ENCODE measurements at regions not wholly inside any gene's neighbourhood (a gene's known extent, or its start where the extent isn't known, plus 50 kb on each side); places are given as distances from the start of the nearest gene placed in this dataset.

DNA sequence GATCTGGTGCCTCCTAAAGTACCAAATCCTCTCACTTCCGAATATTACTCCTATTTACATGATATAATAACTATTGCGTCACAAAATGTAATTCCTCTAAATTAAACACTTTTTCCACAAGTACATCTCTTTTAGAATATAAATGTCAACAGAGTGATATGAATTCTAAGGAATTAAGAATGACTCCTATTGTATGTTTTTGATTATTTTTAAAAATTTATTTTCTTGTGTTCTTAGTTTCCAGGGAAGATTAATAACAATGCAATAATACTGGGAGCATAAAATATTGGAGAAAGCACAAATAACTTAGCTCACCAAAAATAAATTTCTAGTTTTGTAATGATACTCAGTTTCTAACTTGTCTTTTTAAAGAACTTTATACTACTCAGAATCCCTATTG is 184.9 kb downstream of the PCDH18 start:
- no peaks in the 10 kb centered on the region for H3F3A ChIP-seq (ENCODE audit: insufficient read depth)
- no peak overlapping the region for H3K4me2 ChIP-seq (ENCODE audit: low read depth, low read length, poor library complexity, severe bottlenecking)
- no peaks in the 10 kb centered on the region for H3K27me3 ChIP-seq (ENCODE audit: low read length)
- H3K79me2 ChIP-seq (ENCODE audit: insufficient read depth, low read length) = no peaks in the 10 kb centered on the region
- H3K27ac ChIP-seq (ENCODE audit: low read depth, low read length) = no peak overlapping the region
- no peaks in the 10 kb centered on the region for H3K9me2 ChIP-seq (replicated peaks; ENCODE audit: insufficient read depth, low read length)
- H2AFZ ChIP-seq (ENCODE audit: low read depth, low read length, severe bottlenecking) = no peak overlapping the region
- TF ChIP-seq EZH2phosphoT487 (conservative IDR thresholded peaks at IDR 0.05; ENCODE audit: low read length) = no peak
- TF ChIP-seq, protein P1, sequence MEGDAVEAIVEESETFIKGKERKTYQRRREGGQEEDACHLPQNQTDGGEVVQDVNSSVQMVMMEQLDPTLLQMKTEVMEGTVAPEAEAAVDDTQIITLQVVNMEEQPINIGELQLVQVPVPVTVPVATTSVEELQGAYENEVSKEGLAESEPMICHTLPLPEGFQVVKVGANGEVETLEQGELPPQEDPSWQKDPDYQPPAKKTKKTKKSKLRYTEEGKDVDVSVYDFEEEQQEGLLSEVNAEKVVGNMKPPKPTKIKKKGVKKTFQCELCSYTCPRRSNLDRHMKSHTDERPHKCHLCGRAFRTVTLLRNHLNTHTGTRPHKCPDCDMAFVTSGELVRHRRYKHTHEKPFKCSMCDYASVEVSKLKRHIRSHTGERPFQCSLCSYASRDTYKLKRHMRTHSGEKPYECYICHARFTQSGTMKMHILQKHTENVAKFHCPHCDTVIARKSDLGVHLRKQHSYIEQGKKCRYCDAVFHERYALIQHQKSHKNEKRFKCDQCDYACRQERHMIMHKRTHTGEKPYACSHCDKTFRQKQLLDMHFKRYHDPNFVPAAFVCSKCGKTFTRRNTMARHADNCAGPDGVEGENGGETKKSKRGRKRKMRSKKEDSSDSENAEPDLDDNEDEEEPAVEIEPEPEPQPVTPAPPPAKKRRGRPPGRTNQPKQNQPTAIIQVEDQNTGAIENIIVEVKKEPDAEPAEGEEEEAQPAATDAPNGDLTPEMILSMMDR (IDR thresholded peaks at IDR 0.05; ENCODE audit: insufficient read depth, low read length, poor library complexity, severe bottlenecking) = no peak
- no peaks in the 10 kb centered on the region for H4K20me1 ChIP-seq (ENCODE audit: low read depth, low read length)
- no peaks in the 10 kb centered on the region for H3K36me3 ChIP-seq (ENCODE audit: low read length)
- no peaks in the 10 kb centered on the region for H3K9me3 ChIP-seq (ENCODE audit: insufficient read depth, low read length)
- no peak overlapping the region for H3K9ac ChIP-seq (ENCODE audit: low read length)
- no peak overlapping the region for H3K4me3 ChIP-seq (ENCODE audit: insufficient read depth, low read length, poor library complexity, severe bottlenecking)

DNA sequence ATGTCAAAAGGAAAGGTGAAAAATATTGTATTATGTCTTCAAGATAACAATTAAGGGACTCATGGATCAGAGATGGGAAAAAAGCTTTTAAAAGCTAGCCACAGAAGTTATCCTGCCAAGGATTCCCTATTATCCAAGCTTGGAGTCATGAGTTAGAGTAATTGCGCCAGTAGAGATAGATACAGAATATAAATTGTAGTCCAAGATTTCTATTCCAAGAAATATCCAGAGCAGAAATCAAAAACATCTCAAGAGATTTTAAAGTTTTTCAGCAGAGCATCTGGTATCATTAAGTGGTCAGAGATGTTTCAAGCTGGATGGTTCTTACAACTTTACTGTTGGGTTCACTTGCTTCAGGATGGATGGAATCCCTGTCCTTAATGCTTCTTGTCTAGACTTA is 186.7 kb downstream of the PCDH18 start:
- Histone ChIP-seq H3K36me3 (ENCODE audit: low read length) (no peaks in the 10 kb centered on the region), H3K79me2 (ENCODE audit: insufficient read depth, low read length) (no peaks in the 10 kb centered on the region), H3K27me3 (ENCODE audit: low read length) (no peaks in the 10 kb centered on the region), H3K4me3 (ENCODE audit: insufficient read depth, low read length, poor library complexity, severe bottlenecking) (no peak overlapping the region), H3K9me2 (replicated peaks; ENCODE audit: insufficient read depth, low read length) (no peaks in the 10 kb centered on the region), H3K9me3 (ENCODE audit: insufficient read depth, low read length) (no peaks in the 10 kb centered on the region), H3F3A (ENCODE audit: insufficient read depth) (no peaks in the 10 kb centered on the region), H2AFZ (ENCODE audit: low read depth, low read length, severe bottlenecking) (no peak overlapping the region), H3K27ac (ENCODE audit: low read depth, low read length) (no peak overlapping the region), H3K9ac (ENCODE audit: low read length) (no peak overlapping the region), H3K4me2 (ENCODE audit: low read depth, low read length, poor library complexity, severe bottlenecking) (no peak overlapping the region), H4K20me1 (ENCODE audit: low read depth, low read length) (no peaks in the 10 kb centered on the region)
- TF ChIP-seq EZH2phosphoT487 (conservative IDR thresholded peaks at IDR 0.05; ENCODE audit: low read length) = no peak
- TF ChIP-seq, protein P1 (IDR thresholded peaks at IDR 0.05; ENCODE audit: insufficient read depth, low read length, poor library complexity, severe bottlenecking) = no peak

DNA sequence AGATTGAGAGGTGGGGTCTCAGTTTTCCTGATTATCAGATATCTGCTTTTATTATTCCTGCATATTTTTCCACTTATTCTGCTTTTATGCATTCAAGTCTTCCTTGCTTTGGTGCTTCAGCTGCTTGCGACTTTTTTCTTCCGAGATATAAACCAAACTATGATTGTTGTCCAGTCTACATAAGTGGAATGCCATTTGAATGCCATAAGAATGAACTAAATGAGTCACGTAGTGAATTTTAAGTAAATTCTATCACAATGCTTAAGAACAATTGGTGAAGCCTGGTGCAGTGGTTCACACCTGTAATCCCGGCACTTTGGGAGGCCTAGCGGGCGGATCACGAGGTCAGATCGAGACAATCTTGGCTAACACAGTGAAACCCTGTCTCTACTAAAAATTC is 189.1 kb downstream of the PCDH18 start:
- H3K4me2 ChIP-seq (ENCODE audit: low read depth, low read length, poor library complexity, severe bottlenecking) = no peak overlapping the region
- H3K27me3 ChIP-seq (ENCODE audit: low read length) = no peaks in the 10 kb centered on the region
- H3K9ac ChIP-seq (ENCODE audit: low read length) = no peak overlapping the region
- TF ChIP-seq, protein P1 (IDR thresholded peaks at IDR 0.05; ENCODE audit: insufficient read depth, low read length, poor library complexity, severe bottlenecking) = no peak
- TF ChIP-seq EZH2phosphoT487 (conservative IDR thresholded peaks at IDR 0.05; ENCODE audit: low read length) = no peak
- no peaks in the 10 kb centered on the region for H3K9me3 ChIP-seq (ENCODE audit: insufficient read depth, low read length)
- no peaks in the 10 kb centered on the region for H4K20me1 ChIP-seq (ENCODE audit: low read depth, low read length)
- no peak overlapping the region for H3K4me3 ChIP-seq (ENCODE audit: insufficient read depth, low read length, poor library complexity, severe bottlenecking)
- no peak overlapping the region for H2AFZ ChIP-seq (ENCODE audit: low read depth, low read length, severe bottlenecking)
- H3K36me3 ChIP-seq (ENCODE audit: low read length) = no peaks in the 10 kb centered on the region
- no peaks in the 10 kb centered on the region for H3K9me2 ChIP-seq (replicated peaks; ENCODE audit: insufficient read depth, low read length)
- H3F3A ChIP-seq (ENCODE audit: insufficient read depth) = no peaks in the 10 kb centered on the region
- no peak overlapping the region for H3K27ac ChIP-seq (ENCODE audit: low read depth, low read length)
- no peaks in the 10 kb centered on the region for H3K79me2 ChIP-seq (ENCODE audit: insufficient read depth, low read length)

Measured in SU-DHL-6 (cell line).